Endothelial cell of umbilical vein (primary cell): ENCODE measurements at regions not wholly inside any gene's neighbourhood (a gene's known extent, or its start where the extent isn't known, plus 50 kb on each side); places are given as distances from the start of the nearest gene placed in this dataset.

Experiments used
- BruUV-seq: library from RNA; stranded (reverse); fragments of 400-500 nt; replicated peaks from 2 replicates; lab custom pipeline; 2021; lab: Mats Ljungman, UMichigan
- CTCF ChIA-PET: fragments of 300-600, 350-600 bp; sonication (Branson Sonifier 250); formaldehyde crosslinking; loops from one replicate; lab custom pipeline; 2021; ENCODE audit warnings: antibody characterized with exemption, inconsistent platforms; lab: Charles Lee
- POLR2A ChIA-PET: fragments of 300-600, 350-600 bp; sonication (Branson Sonifier 250); formaldehyde crosslinking; loops from one replicate; lab custom pipeline; 2021; ENCODE audit warnings: antibody characterized with exemption, inconsistent platforms; lab: Charles Lee
- DNase-seq: peaks from one replicate; pipeline ENCODE4 v3.0.0-alpha.2; 2011; ENCODE audit warnings: low read depth, low spot score
- FAIRE-seq: peaks from 2 replicates; lab custom pipeline; 2011; peaks lifted over from hg19 to GRCh38; lab: Jason Lieb, UNC
- H2AFZ ChIP-seq: 2 replicates; pipeline ENCODE4 v1.6.0; 2012; ENCODE audit warnings: low read depth, low read length, control low read depth, inconsistent platforms
- H3K27ac ChIP-seq: 2 replicates; pipeline ENCODE4 v1.5.1; 2011; ENCODE audit warnings: low read depth, mild to moderate bottlenecking, control low read depth, low read length, moderate library complexity; ENCODE audit not compliant: insufficient read depth
- H3K27me3 ChIP-seq, 2 experiments: 2 replicates each; pipeline versions ENCODE4 v1.6.0 to v1.6.1; 2011; ENCODE audit warnings: low read length in 2 of 2, mixed read lengths in 1 of 2; ENCODE audit not compliant: control insufficient read depth in 2 of 2, insufficient read depth in 2 of 2
- H3K36me3 ChIP-seq, 2 experiments: 2 replicates in 1 of 2; 3 replicates in 1 of 2; pipeline ENCODE4 v1.5.1; 2011; ENCODE audit warnings: low read length in 2 of 2, mild to moderate bottlenecking in 1 of 2, moderate library complexity in 1 of 2; ENCODE audit not compliant: control insufficient read depth in 2 of 2, insufficient read depth in 2 of 2; ENCODE audit errors: extremely low read depth in 1 of 2
- H3K4me1 ChIP-seq: 3 replicates; pipeline ENCODE4 v1.5.1; 2011; ENCODE audit warnings: mild to moderate bottlenecking, low read length; ENCODE audit not compliant: control insufficient read depth, insufficient read depth; ENCODE audit errors: extremely low read depth
- H3K4me2 ChIP-seq: 2 replicates; pipeline ENCODE4 v1.6.1; 2011; ENCODE audit warnings: low read length, control low read depth, mixed read lengths; ENCODE audit not compliant: insufficient read depth
- H3K4me3 ChIP-seq, 3 experiments: fragments of 200-600 bp in 1 of 3; sonication (generic), shearing (Covaris generic) in 1 of 3; replicated peaks in 1 of 3; 2 replicates each; pipeline ENCODE4 v1.5.1; 2011 to 2016; ENCODE audit warnings: control low read depth in 3 of 3, low read length in 3 of 3, mild to moderate bottlenecking in 2 of 3, inconsistent platforms in 1 of 3, low read depth in 1 of 3, moderate library complexity in 1 of 3; ENCODE audit not compliant: insufficient read depth in 1 of 3
- H3K79me2 ChIP-seq: 2 replicates; pipeline ENCODE4 v1.6.0; 2012; ENCODE audit warnings: low read length, inconsistent platforms; ENCODE audit not compliant: control insufficient read depth, insufficient read depth
- H3K9ac ChIP-seq: replicated peaks from 2 replicates; pipeline ENCODE3; 2011; ENCODE audit warnings: low read length, control low read depth; ENCODE audit not compliant: insufficient read depth; ENCODE audit errors: extremely low read depth
- H3K9me1 ChIP-seq: replicated peaks from 3 replicates; pipeline ENCODE4 v1.6.0; 2011; ENCODE audit warnings: mild to moderate bottlenecking, low read length; ENCODE audit not compliant: control insufficient read depth, insufficient read depth; ENCODE audit errors: extremely low read depth
- H3K9me3 ChIP-seq: replicated peaks from 2 replicates; pipeline ENCODE4 v1.5.1; 2012; ENCODE audit warnings: low read length, inconsistent platforms; ENCODE audit not compliant: control insufficient read depth, insufficient read depth
- H4K20me1 ChIP-seq: replicated peaks from 2 replicates; pipeline ENCODE3; 2011; ENCODE audit warnings: mild to moderate bottlenecking, low read length; ENCODE audit not compliant: control insufficient read depth, insufficient read depth; ENCODE audit errors: extremely low read depth
- CTCF ChIP-seq, 2 donors: IDR thresholded peaks; 1 replicate in 1 of 2; 2 replicates in 1 of 2; pipeline ENCODE4 v1.5.1; 2011; ENCODE audit warnings: low read length in 2 of 2, mild to moderate bottlenecking in 2 of 2, moderate library complexity in 2 of 2, control low read depth in 1 of 2, inconsistent platforms in 1 of 2, low read depth in 1 of 2; ENCODE audit not compliant: insufficient read depth in 1 of 2; ENCODE audit errors: extremely low read depth in 1 of 2
- EZH2 ChIP-seq: IDR thresholded peaks from 2 replicates; pipeline ENCODE4 v1.6.1; 2012; ENCODE audit warnings: borderline replicate concordance, low read depth, mild to moderate bottlenecking, moderate library complexity, low read length, inconsistent platforms; ENCODE audit not compliant: severe bottlenecking
- FOS ChIP-seq: IDR thresholded peaks from 2 replicates; pipeline ENCODE4 v1.6.1; 2011; ENCODE audit warnings: mild to moderate bottlenecking, low read length, moderate library complexity, borderline replicate concordance; ENCODE audit not compliant: insufficient read depth
- GATA2 ChIP-seq: IDR thresholded peaks from 2 replicates; pipeline ENCODE4 v1.7.0; 2011; ENCODE audit warnings: low read depth, mild to moderate bottlenecking, moderate library complexity, mixed read lengths, low read length; ENCODE audit not compliant: insufficient read length, insufficient read depth
- JUN ChIP-seq: IDR thresholded peaks from 2 replicates; pipeline ENCODE4 v1.6.1; 2011; ENCODE audit warnings: borderline replicate concordance, low read depth; ENCODE audit not compliant: insufficient read length, insufficient read depth
- MAX ChIP-seq: IDR thresholded peaks from 2 replicates; pipeline ENCODE4 v1.6.1; 2011; ENCODE audit not compliant: insufficient read depth, insufficient read length
- MYC ChIP-seq: IDR thresholded peaks from one replicate; pipeline ENCODE4 v1.6.1; 2011; ENCODE audit warnings: mild to moderate bottlenecking, low read depth, low read length
- POLR2A ChIP-seq: IDR thresholded peaks from 2 replicates; pipeline ENCODE4 v1.6.1; 2012; ENCODE audit warnings: low read depth, mild to moderate bottlenecking, control low read depth, low read length
- POLR2AphosphoS5 ChIP-seq: IDR thresholded peaks from 2 replicates; pipeline ENCODE4 v1.6.1; 2012; ENCODE audit warnings: low read depth, mild to moderate bottlenecking, control low read depth, low read length, moderate library complexity; ENCODE audit not compliant: insufficient read depth
- dilution Hi-C: fragments of 300-500 bp; cut with MboI; formaldehyde crosslinking; loops from one replicate; pipeline ENCODE4 v1.15.0; 2019; ENCODE audit warnings: low sequenced_read_pairs; ENCODE audit not compliant: extremely low pct_ligation_motif_present
- intact Hi-C: fragments of 100-400 bp; cut with micrococcal nuclease; formaldehyde crosslinking; loops from one replicate; pipeline ENCODE4 v1.10.0; 2022

- H3K36me3 ChIP-seq, result no peaks in the 10 kb centered on the region
- H3K9me1 ChIP-seq, result no peaks in the 10 kb centered on the region
- H3K4me2 ChIP-seq, result no peak overlapping the region
- H4K20me1 ChIP-seq, result no peaks in the 10 kb centered on the region
- no peak for TF ChIP-seq CTCF (IDR thresholded peaks at IDR 0.05; ENCODE audit: extremely low read depth in 1 of 2, insufficient read depth in 1 of 2, low read depth in 1 of 2, low read length in 2 of 2)
- no peak for TF ChIP-seq POLR2AphosphoS5
- no peak for TF ChIP-seq MYC
- TF ChIP-seq MAX, result no peak
- TF ChIP-seq FOS, result no peak
- no peak for TF ChIP-seq POLR2A
- TF ChIP-seq EZH2, result no peak
- no peak for TF ChIP-seq GATA2
- TF ChIP-seq JUN, result no peak
- no peaks in the 10 kb centered on the region for H3K79me2 ChIP-seq
- intact Hi-C loops, result no loop called here
- H3K27me3 ChIP-seq, result no peaks in the 10 kb centered on the region
- H3K9me3 ChIP-seq, result peaks cover 3% of the 10 kb centered on the region
- no TSS peak for BruUV-seq
- H3K27ac ChIP-seq, result no peak overlapping the region
- ChIA-PET POLR2A (no interaction called here), CTCF (no interaction called here)
- no peak overlapping the region for H3K4me3 ChIP-seq
- DNase-seq (no peak), FAIRE-seq (no peak)
- H2AFZ ChIP-seq, result no peak overlapping the region
- dilution Hi-C loops, result no loop called here
- H3K9ac ChIP-seq, result no peak overlapping the region
- no peaks in the 10 kb centered on the region for H3K4me1 ChIP-seq
These were observed 861.7 kb upstream of the CNTNAP5 start for GRCh38 chr2:123163398-123163797.
